Progenitor cell of endocrine pancreas (in vitro differentiated cells): ENCODE measurements at regions not wholly inside any gene's neighbourhood (a gene's known extent, or its start where the extent isn't known, plus 50 kb on each side); places are given as distances from the start of the nearest gene placed in this dataset.

ENCODE experiments used
- DNase-seq: peaks from one replicate; pipeline ENCODE4 v3.0.0; 2021; ENCODE audit warnings: low spot score; ENCODE audit not compliant: unreplicated experiment
- H3K27ac Mint-ChIP-seq: 2 replicates; pipeline ENCODE4 v1.8.0; 2021; ENCODE audit warnings: mild to moderate bottlenecking, moderate library complexity, mixed read lengths
- H3K27me3 Mint-ChIP-seq: 2 replicates; pipeline ENCODE4 v1.8.0; 2021; ENCODE audit warnings: mixed read lengths
- H3K36me3 Mint-ChIP-seq: 2 replicates; pipeline ENCODE4 v1.8.0; 2022; ENCODE audit warnings: mixed read lengths; ENCODE audit not compliant: insufficient read depth
- H3K4me1 Mint-ChIP-seq: 2 replicates; pipeline ENCODE4 v1.8.0; 2021; ENCODE audit warnings: low read depth, mixed read lengths
- H3K4me3 Mint-ChIP-seq: 2 replicates; pipeline ENCODE4 v1.8.0; 2021; ENCODE audit warnings: low read depth, mild to moderate bottlenecking, moderate library complexity, mixed read lengths
- H3K9me3 Mint-ChIP-seq: 2 replicates; pipeline ENCODE4 v1.8.0; 2021; ENCODE audit warnings: low read depth, mixed read lengths
- CTCF ChIP-seq: fragments of 200-600 bp; sonication (generic); IDR thresholded peaks from one replicate; pipeline ENCODE4 v1.5.0; 2021; ENCODE audit warnings: antibody characterized with exemption, mild to moderate bottlenecking; ENCODE audit not compliant: unreplicated experiment

GRCh38 chr10:33523236-33523792 is 188.8 kb upstream of the NRP1 start:
- Mint-ChIP-seq H3K27me3 (peaks cover 5% of the 10 kb centered on the region), H3K4me3 (no peak overlapping the region), H3K27ac (no peak overlapping the region), H3K9me3 (peaks cover 2% of the 10 kb centered on the region), H3K36me3 (no peaks in the 10 kb centered on the region), H3K4me1 (peaks cover 8% of the 10 kb centered on the region)
- no peak for TF ChIP-seq CTCF
- no peak for DNase-seq

GRCh38 chr10:33521904-33522303 is 187.4 kb upstream of the NRP1 start:
- H3K4me3 Mint-ChIP-seq, result no peak overlapping the region
- peaks cover 8% of the 10 kb centered on the region for H3K4me1 Mint-ChIP-seq
- no peak for TF ChIP-seq CTCF
- H3K9me3 Mint-ChIP-seq, result no peaks in the 10 kb centered on the region
- H3K36me3 Mint-ChIP-seq, result no peaks in the 10 kb centered on the region
- H3K27me3 Mint-ChIP-seq, result peaks cover 5% of the 10 kb centered on the region
- H3K27ac Mint-ChIP-seq, result no peak overlapping the region
- no peak for DNase-seq

- peaks cover 8% of the 10 kb centered on the region for H3K4me1 Mint-ChIP-seq
Measured at GRCh38 chr10:33521062-33521461, 186.6 kb upstream of the NRP1 start.

GRCh38 chr10:33520223-33520622 is 185.8 kb upstream of the NRP1 start:
- Mint-ChIP-seq H3K4me1 (peaks cover 8% of the 10 kb centered on the region), H3K27ac (no peak overlapping the region), H3K36me3 (no peaks in the 10 kb centered on the region), H3K9me3 (no peaks in the 10 kb centered on the region), H3K27me3 (peaks cover 5% of the 10 kb centered on the region), H3K4me3 (no peak overlapping the region)
- no peak for TF ChIP-seq CTCF
- DNase-seq, result no peak

More at GRCh38 chr10:33521062-33521461, 186.6 kb upstream of the NRP1 start:
- TF ChIP-seq CTCF, result no peak
- no peak for DNase-seq
- Mint-ChIP-seq H3K36me3 (no peaks in the 10 kb centered on the region), H3K27ac (no peak overlapping the region), H3K9me3 (no peaks in the 10 kb centered on the region), H3K27me3 (peaks cover 5% of the 10 kb centered on the region), H3K4me3 (no peak overlapping the region)

GRCh38 chr10:33519130-33519860 is 184.8 kb upstream of the NRP1 start:
- no peak overlapping the region for H3K4me3 Mint-ChIP-seq
- no peak overlapping the region for H3K27ac Mint-ChIP-seq
- H3K36me3 Mint-ChIP-seq, result no peaks in the 10 kb centered on the region
- no peak for DNase-seq
- H3K4me1 Mint-ChIP-seq, result peaks cover 8% of the 10 kb centered on the region
- H3K9me3 Mint-ChIP-seq, result no peaks in the 10 kb centered on the region
- no peak for TF ChIP-seq CTCF
- H3K27me3 Mint-ChIP-seq, result peaks cover 5% of the 10 kb centered on the region
